K562 (cell line): ENCODE measurements at regions not wholly inside any gene's neighbourhood (a gene's known extent, or its start where the extent isn't known, plus 50 kb on each side); places are given as distances from the start of the nearest gene placed in this dataset.

ENCODE experiments used
- ATAC-seq: fragments of 200-7000 bp; cut with Tn5 transposase; 3 replicates; pipeline ENCODE4 v1.9.1; 2020; ENCODE audit warnings: moderate library complexity
- BruUV-seq: library from RNA; stranded (reverse); fragments of 400-500 nt; replicated peaks from 2 replicates; lab custom pipeline; 2021; lab: Mats Ljungman, UMichigan
- CTCF ChIA-PET: fragments of 300-600 bp; formaldehyde crosslinking; extraction: SDS; loops from one replicate; lab custom pipeline; 2021; ENCODE audit warnings: low intra/inter-chr PET ratio; lab: Yijun Ruan, JAX
- POLR2A ChIA-PET: fragments of 300-600, 350-650 bp; sonication (Branson Sonifier 250); formaldehyde crosslinking; extraction: SDS; loops from one replicate; lab custom pipeline; 2021; ENCODE audit warnings: antibody characterized with exemption, inconsistent platforms; lab: Yijun Ruan, JAX
- DNase-seq, 4 experiments: peaks; one replicate each; pipeline versions ENCODE4 v3.0.0 to v3.0.0-alpha.2; 2011 to 2018; ENCODE audit warnings: low spot score in 3 of 4, mixed read lengths in 3 of 4; ENCODE audit errors: extremely low read depth in 1 of 4
- FAIRE-seq: peaks from 2 replicates; lab custom pipeline; 2011; peaks lifted over from hg19 to GRCh38; lab: Jason Lieb, UNC
- H2AFZ ChIP-seq: 2 replicates; pipeline ENCODE4 v1.6.0; 2011; ENCODE audit warnings: low read depth, low read length, control low read depth, inconsistent platforms
- H3K27ac ChIP-seq: fragments of 200-600 bp; 3 replicates; pipeline ENCODE4 v1.8.0; 2011; ENCODE audit warnings: low read depth, mild to moderate bottlenecking, control low read depth, inconsistent platforms, low read length, moderate library complexity, mixed read lengths; ENCODE audit errors: extremely low read depth
- H3K27me3 ChIP-seq, 2 experiments: fragments of 300-600 bp in 1 of 2; 2 replicates in 1 of 2; 3 replicates in 1 of 2; pipeline versions ENCODE4 v1.6.0 to v1.8.0; 2011; ENCODE audit warnings: inconsistent platforms in 2 of 2, low read length in 2 of 2, mild to moderate bottlenecking in 1 of 2, mixed read lengths in 1 of 2, moderate library complexity in 1 of 2; ENCODE audit not compliant: control insufficient read depth in 2 of 2, insufficient read depth in 2 of 2
- H3K36me3 ChIP-seq: fragments of 300-600 bp; 3 replicates; pipeline ENCODE4 v1.8.0; 2011; ENCODE audit warnings: mild to moderate bottlenecking, low read length, inconsistent platforms; ENCODE audit not compliant: control insufficient read depth, insufficient read depth
- H3K4me1 ChIP-seq, 2 experiments: fragments of 200-600 bp in 1 of 2; replicated peaks in 1 of 2; 2 replicates in 1 of 2; 3 replicates in 1 of 2; pipeline versions ENCODE4 v1.5.1 to v1.8.0; 2011; ENCODE audit warnings: inconsistent platforms in 2 of 2, low read length in 2 of 2, mild to moderate bottlenecking in 1 of 2, mixed read lengths in 1 of 2, moderate library complexity in 1 of 2; ENCODE audit not compliant: control insufficient read depth in 2 of 2, insufficient read depth in 2 of 2
- H3K4me2 ChIP-seq: 2 replicates; pipeline ENCODE4 v1.6.1; 2011; ENCODE audit warnings: low read length, control low read depth, inconsistent platforms, mixed read lengths; ENCODE audit not compliant: insufficient read depth
- H3K4me3 ChIP-seq: fragments of 200-600 bp; sonication (generic), shearing (Covaris generic); 2 replicates; pipeline ENCODE4 v1.5.1; 2016; ENCODE audit warnings: control low read depth, inconsistent platforms
- H3K79me2 ChIP-seq: fragments of 200-600 bp; 3 replicates; pipeline ENCODE4 v1.8.0; 2011; ENCODE audit warnings: low read length, inconsistent platforms; ENCODE audit not compliant: control insufficient read depth, insufficient read depth
- H3K9ac ChIP-seq, 2 experiments: 2 replicates each; pipeline versions ENCODE4 v1.6.0 to v1.6.1; 2011; ENCODE audit warnings: low read depth in 2 of 2, low read length in 2 of 2, control low read depth in 1 of 2, inconsistent platforms in 1 of 2, mild to moderate bottlenecking in 1 of 2, mixed read lengths in 1 of 2; ENCODE audit not compliant: insufficient read depth in 1 of 2
- H3K9me1 ChIP-seq: one replicate; pipeline ENCODE4 v1.6.0; 2011; ENCODE audit warnings: inconsistent platforms, mild to moderate bottlenecking, low read length, moderate library complexity; ENCODE audit not compliant: control insufficient read depth, insufficient read depth
- H3K9me3 ChIP-seq: replicated peaks from 2 replicates; pipeline ENCODE4 v1.5.1; 2011; ENCODE audit warnings: low read depth, low read length, inconsistent platforms; ENCODE audit not compliant: control insufficient read depth, insufficient read depth
- H4K20me1 ChIP-seq: replicated peaks from 2 replicates; pipeline ENCODE4 v1.6.1; 2011; ENCODE audit warnings: low read length, inconsistent platforms, mixed read lengths; ENCODE audit not compliant: control insufficient read depth, insufficient read depth
- CEBPB ChIP-seq: fragments of 450-650 bp; IDR thresholded peaks from 2 replicates; pipeline ENCODE4 v1.6.1; 2016; ENCODE audit warnings: missing genetic modification characterization, missing compliant biosample characterization
- NFIC ChIP-seq: fragments of 450-650 bp; IDR thresholded peaks from 2 replicates; pipeline ENCODE4 v1.6.1; 2017; ENCODE audit warnings: mild to moderate bottlenecking, inconsistent platforms
- XRCC4 ChIP-seq: IDR thresholded peaks from one replicate; pipeline ENCODE4 v1.6.1; 2011; ENCODE audit not compliant: insufficient read depth, insufficient read length; ENCODE audit errors: extremely low read depth
- ZBTB2 ChIP-seq: fragments of 450-650 bp; IDR thresholded peaks from 2 replicates; pipeline ENCODE4 v1.6.1; 2016; ENCODE audit warnings: antibody characterized with exemption
- ZBTB26 ChIP-seq: fragments of 450-650 bp; formaldehyde crosslinking; IDR thresholded peaks from 2 replicates; pipeline ENCODE4 v1.4.0; 2022; ENCODE audit warnings: missing genetic modification characterization
- ZMIZ1 ChIP-seq, 2 experiments: fragments of 150-350 bp in 1 of 2; IDR thresholded peaks; 2 replicates each; pipeline ENCODE4 v1.6.1; 2012 to 2016; ENCODE audit warnings: low read depth in 2 of 2, low read length in 2 of 2, mild to moderate bottlenecking in 1 of 2, moderate library complexity in 1 of 2
- ZNF696 ChIP-seq: fragments of 250-450 bp; sonication (Bioruptor Pico); conservative IDR thresholded peaks from 2 replicates; pipeline ENCODE4 v1.4.0; 2020; ENCODE audit warnings: mild to moderate bottlenecking, moderate library complexity
- WGBS: fragments of 100-300 bp; shearing (Covaris generic); methylation state at CpG from one replicate; pipeline ENCODE4 v1.1.6; 2016; ENCODE audit warnings: low coverage, mixed read lengths; ENCODE audit not compliant: insufficient coverage; ENCODE audit errors: missing lambda C conversion rate; 5-methylcytosine and 5-hydroxymethylcytosine counted together
- in situ Hi-C: fragments of 300-500 bp; cut with MboI; formaldehyde crosslinking; loops from 4 replicates; pipeline ENCODE4 v1.15.0; 2018; ENCODE audit warnings: inconsistent platforms, mixed read lengths
- intact Hi-C: fragments of 100-400 bp; cut with micrococcal nuclease; formaldehyde crosslinking; loops from 2 replicates; pipeline ENCODE4 v1.14.2; 2022

- no peak for TF ChIP-seq ZMIZ1 (IDR thresholded peaks at IDR 0.05; ENCODE audit: low read depth in 2 of 2, low read length in 2 of 2)
- no peak for TF ChIP-seq XRCC4
- no peak for TF ChIP-seq NFIC
- no peak for TF ChIP-seq ZNF696 (CRISPR knock-in tag)
- TF ChIP-seq ZBTB26: no peak
Measured at GRCh38 chr3:18058666-18059065, 316.2 kb upstream of the TBC1D5 start (continued).

- no peaks in the 10 kb centered on the region for H3K79me2 ChIP-seq
Measured at GRCh38 chr3:18057471-18058091, 315.1 kb upstream of the TBC1D5 start.

More at GRCh38 chr3:18057471-18058091, 315.1 kb upstream of the TBC1D5 start:
- no peaks in the 10 kb centered on the region for H3K9me1 ChIP-seq
- no peak overlapping the region for H2AFZ ChIP-seq
- in situ Hi-C loops (no loop called here), intact Hi-C loops (no loop called here)
- ChIA-PET POLR2A (no interaction called here), CTCF (no interaction called here)
- H3K4me3 ChIP-seq: no peak overlapping the region
- no peak overlapping the region for H3K4me2 ChIP-seq
- peaks cover 0 to 5% of the 10 kb centered on the region in 2 experiments; a peak in 1 of 5 replicates for H3K4me1 ChIP-seq
- H3K36me3 ChIP-seq: no peaks in the 10 kb centered on the region
- no peak for DNase-seq
- H3K9me3 ChIP-seq: no peaks in the 10 kb centered on the region
- ATAC-seq: no peak
- no peaks in the 10 kb centered on the region for H3K27me3 ChIP-seq
- H4K20me1 ChIP-seq: no peaks in the 10 kb centered on the region
- peak; percentile 28; the same call in 1 of the 2 replicates for TF ChIP-seq CEBPB (tag)
- no peak for TF ChIP-seq ZBTB2
- 0% methylated on average over 2 of the region's 2 CpGs for WGBS
- FAIRE-seq: no peak
- H3K27ac ChIP-seq: no peak overlapping the region
- BruUV-seq: no TSS peak
- H3K9ac ChIP-seq: no peak overlapping the region
